Adrenal gland (tissue), 9 donors: ENCODE measurements at regions not wholly inside any gene's neighbourhood (a gene's known extent, or its start where the extent isn't known, plus 50 kb on each side); places are given as distances from the start of the nearest gene placed in this dataset.

Experiments
- DNase-seq, 7 donors: peaks; one replicate each; pipeline ENCODE4 v3.0.0-alpha.2; 2019 to 2020
- H3K27ac ChIP-seq, 5 donors: fragments of 200-600 bp; sonication (generic) in 4 of 5; 1 replicate in 3 of 5; 2 replicates in 2 of 5; pipeline versions ENCODE4 v1.5.1 to v1.8.0; 2016 to 2020; ENCODE audit warnings: mild to moderate bottlenecking in 1 of 5
- H3K27me3 ChIP-seq: fragments of 200-600 bp; 2 replicates; pipeline ENCODE4 v1.8.0; 2021
- H3K36me3 ChIP-seq, 2 donors: fragments of 200-600 bp; replicated peaks in 1 of 2; 1 replicate in 1 of 2; 2 replicates in 1 of 2; pipeline versions ENCODE4 v1.5.1 to v1.8.0; 2018 to 2022
- H3K4me1 ChIP-seq, 2 donors: fragments of 200-600 bp; replicated peaks in 1 of 2; 1 replicate in 1 of 2; 2 replicates in 1 of 2; pipeline versions ENCODE4 v1.5.1 to v1.8.0; 2018 to 2021
- H3K4me3 ChIP-seq, 4 donors: fragments of 200-600 bp; sonication (generic) in 3 of 4; one replicate each; pipeline ENCODE4 v1.5.1; 2016 to 2018
- H3K9me3 ChIP-seq, 3 donors: fragments of 200-600 bp; sonication (generic) in 1 of 3; replicated peaks in 1 of 3; 1 replicate in 2 of 3; 2 replicates in 1 of 3; pipeline versions ENCODE4 v1.5.1 to v1.8.0; 2016 to 2021
- CTCF ChIP-seq, 6 experiments: fragments of 450-650 bp in 4 of 6; fragments of 200-600 bp in 2 of 6; sonication (generic) in 1 of 6; IDR thresholded peaks; 1 replicate in 5 of 6; 2 replicates in 1 of 6; pipeline versions ENCODE4 v1.5.1 to v1.8.0; 2016 to 2021; ENCODE audit warnings: antibody characterized with exemption in 6 of 6, mild to moderate bottlenecking in 2 of 6, moderate library complexity in 1 of 6
- POLR2A ChIP-seq, 2 donors: fragments of 450-650 bp; IDR thresholded peaks; one replicate each; pipeline ENCODE4 v1.6.1; 2017; ENCODE audit warnings: antibody characterized with exemption in 2 of 2, mild to moderate bottlenecking in 2 of 2, moderate library complexity in 1 of 2
- WGBS, 4 donors: extraction: QIAGEN DNeasy Blood & Tissue Kit in 2 of 4; methylation state at CpG; one replicate each; pipeline versions ENCODE4 v1.1.5 to v1.1.7; 2013 to 2017; 5-methylcytosine and 5-hydroxymethylcytosine counted together
- intact Hi-C, 2 donors: fragments of 100-400 bp; cut with DNase I; formaldehyde crosslinking; loops; one replicate each; pipeline versions ENCODE4 v1.14.1 to v1.15.0; 2022 to 2023
- donor health status: healthy with polysubstance abuse.
- donor health status: Bipolar disorder and iron deficiency.
- donor health status: DM: yes; HTN: yes; CAD: no.
- donor health status: DM: no; HTN: no; CAD: no.
- donor health status: DM: no; HTN: no; CAD: no.

DNA sequence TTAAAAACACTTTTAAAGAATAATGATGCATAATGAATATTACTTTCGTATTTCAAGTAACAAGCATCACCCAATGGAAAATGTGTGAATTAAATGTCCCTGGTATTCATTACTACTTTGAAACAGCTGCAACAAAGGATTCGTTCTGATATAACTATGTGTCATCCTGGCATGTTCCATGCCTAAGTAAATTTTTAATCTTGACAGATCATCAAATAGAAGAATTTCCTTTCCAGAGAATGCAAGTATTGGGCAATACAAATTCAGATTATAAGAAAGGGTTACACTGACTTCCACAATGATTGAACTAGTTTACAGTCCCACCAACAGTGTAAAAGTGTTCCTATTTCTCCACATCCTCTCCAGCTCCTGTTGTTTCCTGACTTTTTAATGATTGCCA lies 105.3 kb downstream of the SPCS3 start:
- no peaks in the 10 kb centered on the region for H3K9me3 ChIP-seq
- no peaks in the 10 kb centered on the region for H3K36me3 ChIP-seq
- no peak overlapping the region for H3K4me3 ChIP-seq
- no peak for DNase-seq
- H3K27ac ChIP-seq, result no peak overlapping the region
- no peaks in the 10 kb centered on the region for H3K27me3 ChIP-seq
- intact Hi-C loops, result no loop called here
- no peak for TF ChIP-seq CTCF (IDR thresholded peaks at IDR 0.05)
- TF ChIP-seq POLR2A (IDR thresholded peaks at IDR 0.05), result no peak
- H3K4me1 ChIP-seq, result no peaks in the 10 kb centered on the region
- 45 to 57% (median 51%) methylated on average over 2 of the region's 2 CpGs for WGBS, 4 donors

DNA sequence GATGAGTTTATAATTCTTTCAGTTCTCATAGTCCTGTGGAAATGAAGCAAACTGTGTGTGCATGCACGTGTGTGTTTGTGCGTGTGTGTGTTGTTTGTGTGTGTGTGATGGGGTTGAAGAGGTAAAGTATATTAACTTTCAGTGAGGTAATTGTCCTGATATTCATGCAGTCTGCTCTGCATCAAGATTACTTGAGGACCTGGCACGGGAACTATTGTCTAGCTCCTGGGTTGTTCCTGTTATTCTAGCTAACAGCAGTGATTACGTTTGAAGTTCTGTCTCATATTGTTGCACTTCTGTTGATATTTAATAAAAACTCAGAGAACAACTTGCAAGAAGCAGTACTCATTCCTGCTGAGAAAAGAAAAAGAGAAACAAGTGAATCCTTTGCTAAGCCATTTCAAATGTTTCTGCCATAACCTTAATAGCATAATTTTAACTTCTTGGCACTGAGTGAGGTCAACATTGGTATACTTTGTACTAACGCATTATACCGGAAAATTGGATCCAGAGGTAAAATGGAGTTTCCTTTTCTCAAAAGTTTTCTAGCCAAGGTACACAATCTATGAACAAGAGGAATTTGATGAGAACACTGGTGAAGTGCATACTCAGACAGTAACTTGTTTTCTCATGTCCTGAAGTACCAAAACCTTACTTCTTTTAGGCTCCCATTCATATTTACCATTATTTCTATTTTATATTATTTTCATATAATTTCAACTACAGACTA lies 113.2 kb downstream of the SPCS3 start:
- no peaks in the 10 kb centered on the region for H3K9me3 ChIP-seq
- H3K27me3 ChIP-seq, result no peaks in the 10 kb centered on the region
- intact Hi-C loops, result no loop called here
- DNase-seq, result no peak
- TF ChIP-seq CTCF (IDR thresholded peaks at IDR 0.05) (no peak), POLR2A (IDR thresholded peaks at IDR 0.05) (no peak)
- WGBS, 4 donors, result 56 to 69% (median 59%) methylated on average over 6 of the region's 6 CpGs
- no peaks in the 10 kb centered on the region for H3K4me1 ChIP-seq
- no peaks in the 10 kb centered on the region for H3K36me3 ChIP-seq
- H3K4me3 ChIP-seq, result no peak overlapping the region
- no peak overlapping the region for H3K27ac ChIP-seq

DNA sequence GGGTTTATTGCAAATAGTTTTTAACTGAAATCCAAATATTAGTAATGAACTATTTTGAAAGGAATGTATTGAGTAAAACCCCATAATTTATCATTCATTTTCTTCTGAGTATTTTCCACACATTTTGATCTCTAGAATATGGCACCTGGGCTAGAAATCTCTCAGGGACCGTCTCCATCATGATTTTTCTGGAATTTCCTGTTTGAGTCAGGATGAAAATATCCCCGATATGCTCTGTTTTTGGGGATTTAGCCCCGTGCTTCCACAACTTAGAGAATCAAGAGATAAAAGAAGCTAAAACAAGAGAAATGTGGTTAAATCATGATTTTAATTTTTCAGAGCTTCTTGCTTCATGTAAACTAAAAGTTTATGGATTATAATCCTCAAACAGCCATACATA lies 114.2 kb downstream of the SPCS3 start:
- no peak overlapping the region for H3K4me3 ChIP-seq
- H3K27ac ChIP-seq, result no peak overlapping the region
- no peaks in the 10 kb centered on the region for H3K36me3 ChIP-seq
- intact Hi-C loops, result no loop called here
- H3K9me3 ChIP-seq, result no peaks in the 10 kb centered on the region
- no peaks in the 10 kb centered on the region for H3K27me3 ChIP-seq
- no peak for TF ChIP-seq CTCF (IDR thresholded peaks at IDR 0.05)
- no peak for TF ChIP-seq POLR2A (IDR thresholded peaks at IDR 0.05)
- no peak for DNase-seq
- H3K4me1 ChIP-seq, result no peaks in the 10 kb centered on the region
- WGBS, 4 donors, result 77 to 85% (median 81%) methylated on average over 3 of the region's 3 CpGs

DNA sequence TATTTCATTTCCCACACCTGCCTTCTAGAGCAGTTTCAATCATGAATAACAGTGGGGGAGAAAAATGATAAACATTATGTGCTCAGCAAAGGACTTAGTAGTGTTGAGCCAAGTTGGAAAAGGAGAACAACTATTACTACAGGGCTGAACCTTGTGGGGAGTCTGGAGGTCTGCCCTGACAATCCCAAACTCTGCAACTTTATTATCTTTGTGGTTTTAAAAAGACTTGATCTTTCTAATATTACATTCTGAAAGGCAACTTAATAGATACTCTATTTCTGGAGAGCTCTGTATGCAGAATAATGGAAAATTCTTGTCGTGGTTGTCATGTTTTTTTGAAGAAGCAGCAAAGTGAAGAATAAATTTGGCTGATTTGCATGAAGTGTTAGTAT lies 116.1 kb downstream of the SPCS3 start:
- Histone ChIP-seq H3K27me3 (no peaks in the 10 kb centered on the region), H3K9me3 (no peaks in the 10 kb centered on the region), H3K4me1 (no peaks in the 10 kb centered on the region), H3K4me3 (no peak overlapping the region), H3K36me3 (no peaks in the 10 kb centered on the region), H3K27ac (no peak overlapping the region)
- 40 to 60% (median 54%) methylated on average over 1 of the region's 1 CpG for WGBS, 4 donors
- intact Hi-C loops, result no loop called here
- TF ChIP-seq POLR2A (IDR thresholded peaks at IDR 0.05) (no peak), CTCF (IDR thresholded peaks at IDR 0.05) (no peak)
- no peak for DNase-seq
